NCI-H1092 (cell line): ENCODE measurements at regions not wholly inside any gene's neighbourhood (a gene's known extent, or its start where the extent isn't known, plus 50 kb on each side); places are given as distances from the start of the nearest gene placed in this dataset.

Experiments
- DNase-seq: peaks from one replicate; lab custom pipeline; 2025; lab: John Stamatoyannopoulos, UW

DNA sequence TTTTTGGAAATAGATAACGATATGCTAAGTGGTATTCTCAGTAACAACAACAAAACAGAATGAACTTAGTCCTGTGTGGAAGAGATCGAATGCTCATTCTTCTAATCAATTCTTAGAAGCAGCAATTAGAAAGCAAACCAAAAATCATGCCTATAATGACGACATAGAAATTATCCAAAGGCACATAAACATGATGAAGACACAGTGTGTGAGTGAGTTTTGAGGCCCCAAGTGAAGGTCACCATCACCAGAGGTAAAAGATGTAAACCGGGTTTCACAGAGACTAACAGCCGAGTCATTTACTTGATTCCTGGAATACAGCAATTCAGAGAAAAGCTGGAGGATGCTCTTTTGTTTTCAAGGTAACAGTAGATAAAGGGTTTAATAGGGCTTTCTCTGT, 509.2 kb downstream of the TDRD15 start:
- DNase-seq = no peak

DNA sequence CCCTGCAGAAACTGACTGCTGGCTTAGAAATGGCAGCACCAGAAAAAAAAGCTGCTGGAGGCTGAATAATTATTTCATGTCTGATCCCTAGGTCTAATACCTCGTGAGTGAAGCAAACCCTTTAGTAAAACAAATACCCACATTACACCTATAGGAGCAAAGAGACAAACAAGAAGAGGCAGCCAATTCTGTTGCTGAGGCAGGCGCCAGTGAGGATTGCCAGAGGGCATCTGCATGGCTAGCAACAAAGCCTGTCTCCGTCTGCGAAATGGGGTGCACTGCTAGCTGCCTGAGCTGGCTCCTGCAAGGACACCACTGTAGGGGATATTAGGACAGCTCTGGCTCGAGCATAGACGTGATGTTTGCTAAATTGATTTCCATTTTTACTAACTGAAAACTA, 509.7 kb downstream of the TDRD15 start:
- no peak for DNase-seq

DNA sequence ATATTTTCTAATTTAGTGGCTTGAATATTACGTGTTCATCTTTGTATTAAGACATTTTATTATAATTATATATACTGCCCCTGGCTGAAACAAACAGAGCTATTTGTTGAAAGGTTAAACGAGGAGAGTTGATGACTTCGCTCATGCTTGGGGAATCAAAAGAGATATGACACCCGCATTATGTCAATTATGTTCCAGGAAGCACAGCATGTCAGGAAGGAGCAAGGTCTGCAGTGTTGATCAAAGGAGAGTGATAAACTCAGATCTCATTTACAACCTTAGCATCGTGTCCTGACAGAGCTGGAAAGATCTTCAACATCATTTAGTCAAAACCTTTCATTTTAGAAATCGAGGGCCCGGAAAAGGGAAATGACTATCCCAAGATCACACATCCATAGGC, 510.1 kb downstream of the TDRD15 start:
- DNase-seq = no peak

DNA sequence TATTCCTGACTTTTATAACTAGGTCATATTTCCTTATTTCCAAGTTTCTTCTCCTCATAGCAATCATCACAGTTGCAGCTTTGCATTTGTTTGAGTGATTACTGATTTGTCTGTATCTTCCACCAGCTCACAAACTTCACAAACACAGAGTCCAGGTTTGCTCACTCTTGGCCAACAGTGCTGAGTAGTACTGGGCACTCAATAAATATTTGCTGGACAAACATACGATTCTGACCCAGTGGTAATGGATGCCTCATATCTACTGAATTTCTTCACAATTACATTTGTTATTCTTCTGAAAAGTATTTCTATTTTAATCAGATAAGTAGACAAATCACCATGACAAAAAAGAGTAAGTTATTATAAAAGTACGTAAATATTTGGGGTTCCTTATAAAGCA, 516.3 kb downstream of the TDRD15 start:
- no peak for DNase-seq

DNA sequence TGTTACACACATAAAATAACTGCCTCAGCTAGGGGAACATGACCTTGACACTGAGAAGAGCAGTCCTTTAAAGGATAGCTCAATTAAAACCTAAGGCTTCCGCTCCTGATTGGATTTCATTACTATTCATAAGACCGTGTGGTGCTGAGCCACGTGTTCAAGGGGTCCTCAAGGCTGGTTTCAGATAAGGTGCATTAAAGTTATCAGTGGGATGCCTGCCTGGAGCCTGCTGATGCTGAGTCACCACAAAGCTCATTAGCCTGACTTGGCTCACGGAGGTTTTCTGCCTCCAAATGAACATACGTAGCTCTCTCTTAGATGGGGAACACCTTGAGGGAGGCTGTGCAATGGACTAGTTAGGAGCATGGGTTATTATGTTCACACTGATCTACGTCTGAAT, 518.9 kb downstream of the TDRD15 start:
- no peak for DNase-seq

DNA sequence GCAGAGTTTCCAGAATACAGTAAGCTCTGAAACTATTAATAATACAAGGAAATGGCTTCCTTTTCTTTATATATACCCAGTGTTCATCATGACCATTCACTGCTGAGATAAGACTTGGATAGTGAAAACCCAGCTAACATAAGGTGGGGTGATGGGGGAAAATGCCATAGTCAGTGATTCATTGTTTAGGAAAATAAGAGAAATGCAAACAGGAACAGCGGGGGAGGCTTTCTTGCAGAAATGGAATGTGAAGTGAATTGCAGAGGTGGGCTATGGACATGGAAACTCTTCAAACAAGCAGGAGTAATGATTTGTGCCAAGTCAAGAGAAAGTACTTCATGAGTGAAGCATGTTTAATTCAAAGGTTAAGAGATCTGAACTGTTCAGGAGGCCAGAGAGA, 519.4 kb downstream of the TDRD15 start:
- no peak for DNase-seq

DNA sequence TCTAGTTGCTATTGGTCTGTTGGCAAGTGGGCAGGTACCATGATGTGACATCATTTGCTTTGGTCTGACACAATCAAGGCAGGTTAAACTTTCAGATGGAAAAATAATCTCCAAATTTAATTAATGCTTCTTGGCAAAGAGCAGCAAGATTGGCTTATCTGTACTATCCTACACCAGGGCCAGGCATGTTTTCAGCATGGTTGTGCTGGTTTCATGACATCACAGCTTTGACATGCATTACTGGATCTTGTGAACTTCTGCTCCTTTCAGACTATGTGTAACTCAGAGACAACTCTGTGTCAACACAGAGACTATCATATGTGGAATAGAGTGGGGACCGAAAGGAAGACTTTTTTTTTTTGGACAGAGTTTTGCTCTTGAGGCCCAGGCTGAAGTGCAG, 520.5 kb downstream of the TDRD15 start:
- no peak for DNase-seq

DNA sequence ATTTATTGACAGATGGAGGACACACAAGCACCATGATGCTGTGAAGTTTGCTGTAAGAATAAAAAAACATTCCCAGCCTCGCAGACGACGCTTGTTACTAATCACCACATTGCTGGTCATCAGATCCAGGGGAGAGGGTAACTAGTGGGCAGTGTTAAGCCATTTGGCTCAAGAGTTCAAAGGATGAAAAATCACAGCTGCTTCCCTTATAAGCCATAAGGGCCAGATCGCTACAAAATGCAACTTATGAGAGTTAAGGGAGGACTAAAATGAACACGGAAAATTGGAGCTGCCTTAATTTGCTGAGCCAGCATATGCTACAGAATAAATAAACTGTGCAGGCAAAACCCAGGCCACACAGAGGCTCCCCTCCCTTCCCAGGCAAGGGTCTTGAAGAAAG, 522.6 kb downstream of the TDRD15 start:
- DNase-seq = no peak

DNA sequence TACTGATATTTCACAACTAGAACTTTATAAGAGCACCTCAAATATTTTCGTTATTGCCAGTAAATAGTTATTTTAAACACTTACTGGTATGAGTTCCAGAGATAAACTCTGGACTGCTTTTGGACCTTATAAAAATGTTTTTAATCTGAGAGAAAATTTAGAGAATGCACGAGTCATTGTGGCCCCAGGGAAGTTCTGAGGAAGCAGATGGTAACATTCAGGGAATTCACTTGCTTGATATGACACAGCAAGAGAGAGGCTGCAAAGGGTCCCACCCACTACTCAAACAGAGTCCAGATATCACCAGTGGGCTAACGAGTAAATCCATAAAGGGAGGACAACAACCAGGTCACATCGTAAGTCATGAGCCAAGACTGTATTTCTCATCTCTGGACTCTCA, 526.8 kb downstream of the TDRD15 start:
- no peak for DNase-seq

DNA sequence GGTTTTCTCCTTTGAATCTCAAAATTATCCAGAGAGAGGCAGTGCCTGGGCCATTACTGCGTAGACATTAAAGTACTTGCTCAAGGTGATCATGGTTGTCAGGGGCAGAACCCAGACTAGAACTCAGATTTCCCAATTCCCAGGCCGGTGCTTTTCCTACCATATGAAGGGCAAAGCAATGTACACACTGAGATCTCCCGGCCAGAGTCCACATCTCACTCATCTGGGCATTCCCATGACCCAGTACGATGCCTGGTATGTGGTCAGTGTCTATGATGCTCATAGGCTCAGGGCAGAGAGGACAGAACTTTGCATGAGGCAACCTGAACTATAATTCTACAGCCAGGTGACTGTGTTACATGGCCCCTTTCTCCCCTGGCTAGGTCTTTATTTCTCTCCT, 531.4 kb downstream of the TDRD15 start:
- no peak for DNase-seq

DNA sequence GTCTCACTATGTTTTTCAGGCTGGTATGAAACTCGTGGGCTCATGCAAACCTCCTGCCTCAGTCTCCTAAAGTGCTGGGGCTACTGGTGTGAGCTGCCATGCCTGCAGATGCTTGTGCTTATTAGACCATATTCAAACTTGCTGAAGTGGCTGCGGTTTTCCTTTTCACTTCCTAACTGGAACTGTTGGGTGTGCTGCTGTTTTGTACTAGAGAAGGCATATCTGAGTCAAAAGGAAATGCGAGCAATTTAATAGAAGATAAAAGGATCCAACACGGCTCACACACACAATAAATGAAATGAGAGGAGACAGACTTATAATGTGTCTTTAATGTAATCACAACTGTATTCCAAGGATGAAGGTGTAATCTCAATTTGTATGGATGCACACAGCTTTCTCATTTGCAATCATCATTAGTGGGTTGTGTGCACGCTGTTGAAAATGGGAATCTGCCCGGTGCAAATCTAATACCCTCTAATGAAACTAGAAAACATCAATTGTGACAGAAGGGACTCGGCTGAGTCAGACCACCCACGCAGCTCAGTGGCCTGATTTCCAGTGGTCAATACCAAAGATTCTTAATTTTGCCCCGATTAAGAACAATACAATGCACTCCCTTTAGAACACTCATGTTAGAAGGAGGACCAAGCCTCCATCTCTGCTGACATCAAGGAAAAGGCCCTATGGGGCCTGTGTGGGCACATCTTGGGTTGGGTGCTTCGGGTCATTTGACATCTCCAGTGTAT, 532.7 kb downstream of the TDRD15 start:
- DNase-seq = no peak

DNA sequence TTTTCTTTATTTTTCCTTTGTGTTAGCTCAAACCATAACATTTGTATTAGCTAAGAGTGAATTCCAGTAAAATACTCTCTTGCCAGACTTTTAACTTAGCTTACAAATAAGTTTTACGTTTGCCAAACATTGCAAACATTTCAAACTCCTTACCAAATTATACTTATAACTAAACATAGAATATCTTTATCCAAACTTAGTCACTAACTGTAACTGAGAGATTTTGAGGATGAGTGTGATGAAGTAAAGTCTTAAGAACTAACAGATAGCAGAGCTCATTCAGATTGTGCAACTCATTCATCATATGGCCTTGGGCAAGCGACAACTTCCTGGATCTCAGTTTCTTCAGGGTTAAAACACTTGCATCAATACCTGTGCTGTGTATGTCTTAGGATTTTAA, 533.7 kb downstream of the TDRD15 start:
- DNase-seq = no peak

DNA sequence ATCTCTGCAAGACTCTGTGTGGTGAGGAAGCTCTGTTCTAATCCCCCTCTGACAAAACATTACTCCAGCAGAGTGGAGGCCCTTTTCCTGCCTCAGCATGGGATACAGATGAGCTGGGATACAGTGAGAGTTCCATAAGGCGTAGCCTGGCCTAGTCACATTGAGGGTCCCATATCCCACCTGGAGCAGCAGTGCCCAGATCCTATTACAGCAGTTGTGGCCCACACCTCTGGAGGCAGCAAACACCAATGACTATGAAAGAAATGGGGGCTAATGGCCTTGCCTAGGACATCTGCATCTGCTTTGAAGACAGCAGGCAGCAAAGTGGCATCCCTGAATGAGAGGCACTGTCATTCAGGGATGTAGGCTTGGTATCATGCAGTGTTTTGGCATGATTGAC, 534.5 kb downstream of the TDRD15 start:
- DNase-seq = no peak

DNA sequence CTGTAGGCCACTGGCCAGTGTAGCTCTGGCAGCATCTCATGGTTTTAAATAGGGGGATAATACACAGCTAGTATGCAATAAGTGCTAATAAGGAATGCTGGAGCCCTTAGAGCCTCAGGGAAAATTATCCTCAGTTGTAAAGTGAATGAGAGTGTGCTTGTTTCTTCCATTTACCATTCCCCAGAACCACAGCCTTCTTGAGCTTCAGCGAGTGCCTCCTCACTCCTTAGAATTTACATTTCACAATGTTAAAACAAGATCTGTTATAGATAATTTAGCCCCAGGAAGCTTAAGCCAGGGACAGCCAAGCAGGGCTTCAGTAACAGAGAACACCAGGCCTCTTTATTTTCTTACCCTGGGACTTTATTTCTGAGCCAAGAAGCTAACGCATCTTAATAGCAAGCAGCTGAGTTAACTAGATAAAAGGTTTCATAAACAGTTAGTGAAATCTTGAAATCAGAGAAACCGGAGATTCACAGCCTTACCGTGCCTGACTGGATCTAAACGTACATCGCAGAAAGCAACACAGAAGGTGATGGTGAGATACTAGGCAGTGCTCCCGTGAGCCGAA, 535.2 kb downstream of the TDRD15 start:
- DNase-seq = no peak

DNA sequence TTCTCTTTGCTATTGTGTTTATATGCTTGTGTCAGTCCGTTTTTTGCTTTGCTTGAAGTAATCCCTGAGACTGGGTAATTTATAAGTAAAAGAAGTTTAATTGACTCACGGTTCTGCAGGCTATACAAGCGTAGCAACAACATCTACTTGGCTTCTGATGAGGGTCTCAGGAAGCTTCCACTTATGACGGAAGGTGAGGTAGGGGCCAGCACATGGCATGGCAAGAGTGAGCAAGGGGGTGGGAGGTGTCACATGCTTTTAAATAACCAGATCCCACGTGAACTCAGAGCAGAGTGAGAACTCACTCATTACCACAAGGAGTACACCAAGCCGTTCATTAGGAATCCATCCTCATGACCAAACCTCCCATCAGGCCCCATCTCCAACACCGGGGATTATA, 540.3 kb downstream of the TDRD15 start:
- no peak for DNase-seq

DNA sequence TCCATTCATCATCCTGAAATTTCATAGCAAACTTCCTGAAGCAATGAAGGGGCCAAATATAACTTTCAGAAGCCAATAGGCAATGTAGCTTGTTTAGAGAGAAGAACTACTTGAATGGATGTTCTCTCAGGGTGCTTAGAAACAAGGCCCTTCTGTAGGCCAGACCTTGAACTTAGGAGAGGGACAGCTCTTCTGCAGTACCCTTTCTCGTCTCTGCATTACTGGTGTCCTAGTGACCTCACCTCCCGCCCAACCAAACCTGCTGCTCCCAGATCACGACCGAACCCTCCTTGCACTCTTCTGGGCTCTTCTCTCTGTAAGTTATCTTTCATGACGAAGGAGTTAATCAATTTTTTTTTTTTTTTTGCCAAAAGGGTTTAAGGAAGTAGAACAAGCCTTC, 543.9 kb downstream of the TDRD15 start:
- DNase-seq = no peak

DNA sequence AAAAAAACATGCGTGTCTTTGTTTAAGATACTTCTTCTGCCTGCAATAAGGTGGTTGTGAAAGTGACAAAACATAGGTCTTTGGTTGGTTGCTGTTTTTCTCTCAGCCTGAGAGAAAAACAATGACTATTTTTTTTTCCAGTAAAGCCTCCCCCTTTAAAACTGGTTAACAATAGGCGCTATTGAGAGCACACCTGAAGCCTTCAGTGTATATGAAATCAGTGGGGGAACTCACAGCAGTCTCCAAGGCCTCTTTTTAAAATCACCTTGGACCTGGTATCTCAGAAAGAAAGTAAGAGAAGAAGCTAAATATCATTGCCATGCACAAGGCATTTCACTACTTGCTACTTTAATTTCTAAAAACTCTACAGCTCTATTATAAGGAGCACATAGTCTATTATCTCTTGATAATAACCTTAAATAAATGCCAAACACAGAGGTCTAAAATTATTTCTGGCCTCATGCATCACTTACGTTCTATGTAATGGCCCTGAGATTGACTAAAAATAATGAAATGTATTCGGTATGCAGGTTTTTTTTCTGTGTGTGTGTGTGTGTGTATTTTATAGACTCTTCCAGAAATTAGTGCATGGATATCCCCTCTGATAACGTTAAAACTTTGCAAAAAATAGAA, 544.4 kb downstream of the TDRD15 start:
- no peak for DNase-seq

DNA sequence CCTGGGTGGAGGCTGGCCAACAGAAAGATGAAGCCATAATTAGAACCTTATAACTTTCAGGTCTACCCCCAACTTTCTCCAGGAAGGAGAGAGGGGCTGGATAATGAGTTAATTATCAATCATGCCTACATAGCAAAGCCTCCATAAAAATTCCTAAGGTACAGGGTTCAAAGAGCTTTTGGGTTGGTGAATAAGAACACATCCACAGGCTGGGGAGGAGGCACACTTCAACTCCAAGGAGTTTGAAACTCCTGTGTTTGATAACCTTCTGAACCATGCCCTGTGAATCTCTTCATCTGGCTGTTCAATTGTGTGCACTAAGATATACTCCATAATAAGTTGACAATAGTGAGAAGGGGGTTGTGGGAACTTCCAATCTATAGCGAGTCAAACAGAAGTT, 552.3 kb downstream of the TDRD15 start:
- DNase-seq = no peak

DNA sequence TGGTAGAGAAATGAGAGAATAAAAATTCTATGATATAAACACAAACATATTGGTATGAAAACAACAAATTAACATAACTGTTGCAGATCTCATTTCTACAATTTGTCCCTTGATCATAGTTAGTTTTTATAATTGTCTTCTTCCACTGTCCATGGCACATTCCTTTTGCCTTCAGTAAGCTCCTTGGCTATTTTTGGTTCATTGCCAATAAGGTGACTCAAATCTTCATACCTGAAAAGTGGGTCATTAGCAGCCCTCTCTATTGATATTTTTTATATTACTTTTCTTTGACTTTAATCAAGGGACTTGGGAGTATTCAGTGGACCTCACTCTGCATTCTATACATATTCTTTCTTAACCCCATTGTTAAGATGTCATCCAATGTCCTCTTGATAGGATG, 552.9 kb downstream of the TDRD15 start:
- no peak for DNase-seq

DNA sequence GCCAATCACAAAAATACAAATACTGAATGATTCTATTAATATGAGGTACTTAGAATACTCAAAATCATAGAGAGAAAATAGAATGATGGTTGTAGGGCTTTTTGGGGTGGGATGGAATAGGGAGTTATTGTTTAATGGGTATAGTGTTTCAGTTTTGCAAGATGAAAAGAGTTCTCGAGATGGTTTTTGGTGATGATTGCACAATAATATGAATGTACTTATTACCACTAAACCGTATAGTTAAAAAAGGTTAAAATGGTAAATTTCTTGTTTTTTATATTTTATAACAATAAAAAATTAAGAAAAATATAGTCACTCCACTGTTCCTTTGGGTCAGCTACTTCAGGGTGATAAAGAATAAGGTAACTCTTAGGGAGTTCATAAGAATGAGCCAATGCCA, 560.1 kb downstream of the TDRD15 start:
- DNase-seq = no peak

DNA sequence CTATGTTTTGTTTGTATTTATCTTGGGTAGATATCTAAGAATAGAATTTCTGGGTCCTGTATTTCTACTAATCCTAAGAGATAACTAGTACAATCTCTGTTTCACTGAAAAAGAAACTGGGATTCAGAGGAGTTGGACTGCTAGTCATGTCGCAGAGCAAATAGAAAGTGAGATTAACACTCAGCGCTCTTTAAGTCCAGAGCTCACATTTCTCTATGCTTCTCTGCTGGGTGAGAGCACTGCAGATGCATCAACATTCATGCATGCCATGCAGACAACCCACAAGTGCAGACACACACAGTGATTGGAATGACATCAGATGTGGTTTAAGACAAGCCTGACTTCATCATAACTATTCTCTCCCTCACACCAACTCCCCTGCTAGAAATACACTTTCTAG, 563.8 kb downstream of the TDRD15 start:
- DNase-seq = no peak

DNA sequence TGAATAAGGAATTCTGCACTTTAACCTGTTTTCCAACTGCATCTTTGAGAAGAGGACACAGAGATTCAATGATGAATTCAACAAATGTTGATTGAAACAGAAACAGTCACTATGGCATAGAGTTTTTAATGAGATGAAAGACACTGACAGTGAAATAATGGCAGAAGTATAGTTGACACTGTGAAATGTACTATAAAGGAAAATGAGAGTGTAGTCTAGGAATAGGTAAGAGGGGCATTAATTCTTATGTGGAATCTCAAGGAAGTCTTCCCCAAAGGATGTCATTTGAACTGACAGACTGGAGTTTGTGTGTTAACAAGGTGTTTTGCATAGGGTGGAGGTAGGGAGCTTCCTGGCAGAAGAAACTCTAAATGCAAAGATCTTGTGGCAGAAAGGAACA, 566.2 kb downstream of the TDRD15 start:
- DNase-seq = no peak

DNA sequence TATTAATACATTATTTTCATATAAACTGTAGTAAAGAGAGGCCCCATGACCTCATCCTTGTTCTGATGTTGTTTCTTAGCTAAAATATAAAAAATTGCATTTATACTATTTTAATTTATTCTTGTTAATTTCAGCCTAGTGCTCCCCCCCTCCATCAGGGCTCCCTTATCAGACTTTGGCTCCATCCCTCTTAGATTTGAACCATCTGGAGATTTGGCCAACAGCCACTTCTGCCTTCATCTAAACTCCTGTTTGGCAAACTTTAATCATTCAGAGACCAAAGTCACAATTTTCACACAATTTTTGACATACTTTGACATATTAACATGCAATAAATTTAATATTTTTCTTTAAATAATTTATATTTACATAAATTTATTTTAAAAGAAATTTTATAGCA, 569.3 kb downstream of the TDRD15 start:
- DNase-seq = no peak
